ENCODE measurements at regions not wholly inside any gene's neighbourhood (a gene's known extent, or its start where the extent isn't known, plus 50 kb on each side); places are given as distances from the start of the nearest gene placed in this dataset.
"Not testable (repeated sequence)": the region's sequence is repeated elsewhere in the genome, so short reads cannot be mapped to it uniquely, and the experiment has no call there.

- H3K27me3 ChIP-seq (ENCODE audit: control insufficient read depth in 1 of 2, insufficient read depth in 2 of 2, low read length in 2 of 2): no peaks in the 10 kb centered on the region
- H3K9me3 ChIP-seq (ENCODE audit: low read length): no peaks in the 10 kb centered on the region
- H3K36me3 ChIP-seq (ENCODE audit: insufficient read depth, low read length): no peaks in the 10 kb centered on the region
- H3K27ac ChIP-seq (ENCODE audit: low read depth, low read length): no peak overlapping the region
- peaks cover 17% of the 10 kb centered on the region for H3K4me1 ChIP-seq (ENCODE audit: insufficient read depth, low read length)
- no peak overlapping the region for H3K4me3 ChIP-seq (ENCODE audit: low read depth in 1 of 2, low read length in 2 of 2)
- no peak overlapping the region for H3K9ac ChIP-seq (ENCODE audit: low read length)
Measured at GRCh38 chr12:24533716-24534352, 415.1 kb downstream of the BCAT1 start.

- Histone ChIP-seq H3K36me3 (ENCODE audit: insufficient read depth, low read length) (no peaks in the 10 kb centered on the region), H3K9me3 (ENCODE audit: low read length) (no peaks in the 10 kb centered on the region), H3K4me3 (ENCODE audit: low read depth in 1 of 2, low read length in 2 of 2) (no peak overlapping the region), H3K27me3 (ENCODE audit: control insufficient read depth in 1 of 2, insufficient read depth in 2 of 2, low read length in 2 of 2) (no peaks in the 10 kb centered on the region), H3K9ac (ENCODE audit: low read length) (no peak overlapping the region), H3K27ac (ENCODE audit: low read depth, low read length) (no peak overlapping the region), H3K4me1 (ENCODE audit: insufficient read depth, low read length) (peaks cover 16% of the 10 kb centered on the region)
Measured at GRCh38 chr12:24530689-24531088, 418.2 kb downstream of the BCAT1 start.

- H3K4me3 ChIP-seq (ENCODE audit: low read depth in 1 of 2, low read length in 2 of 2): no peak overlapping the region
- no peaks in the 10 kb centered on the region for H3K36me3 ChIP-seq (ENCODE audit: insufficient read depth, low read length)
- no peaks in the 10 kb centered on the region for H3K27me3 ChIP-seq (ENCODE audit: control insufficient read depth in 1 of 2, insufficient read depth in 2 of 2, low read length in 2 of 2)
- H3K27ac ChIP-seq (ENCODE audit: low read depth, low read length): no peak overlapping the region
- H3K9ac ChIP-seq (ENCODE audit: low read length): no peak overlapping the region
- H3K4me1 ChIP-seq (ENCODE audit: insufficient read depth, low read length): peaks cover 6% of the 10 kb centered on the region
- no peaks in the 10 kb centered on the region for H3K9me3 ChIP-seq (ENCODE audit: low read length)
Measured at GRCh38 chr12:24527102-24527501, 421.8 kb downstream of the BCAT1 start.

GRCh38 chr12:24522736-24523135 is 426.2 kb downstream of the BCAT1 start:
- Histone ChIP-seq H3K9ac (ENCODE audit: low read length) (no peak overlapping the region), H3K4me1 (ENCODE audit: insufficient read depth, low read length) (peaks cover 4% of the 10 kb centered on the region), H3K9me3 (ENCODE audit: low read length) (peaks cover 5% of the 10 kb centered on the region), H3K4me3 (ENCODE audit: low read depth in 1 of 2, low read length in 2 of 2) (no peak overlapping the region), H3K27me3 (ENCODE audit: control insufficient read depth in 1 of 2, insufficient read depth in 2 of 2, low read length in 2 of 2) (no peaks in the 10 kb centered on the region), H3K27ac (ENCODE audit: low read depth, low read length) (no peak overlapping the region), H3K36me3 (ENCODE audit: insufficient read depth, low read length) (no peaks in the 10 kb centered on the region)

DNA sequence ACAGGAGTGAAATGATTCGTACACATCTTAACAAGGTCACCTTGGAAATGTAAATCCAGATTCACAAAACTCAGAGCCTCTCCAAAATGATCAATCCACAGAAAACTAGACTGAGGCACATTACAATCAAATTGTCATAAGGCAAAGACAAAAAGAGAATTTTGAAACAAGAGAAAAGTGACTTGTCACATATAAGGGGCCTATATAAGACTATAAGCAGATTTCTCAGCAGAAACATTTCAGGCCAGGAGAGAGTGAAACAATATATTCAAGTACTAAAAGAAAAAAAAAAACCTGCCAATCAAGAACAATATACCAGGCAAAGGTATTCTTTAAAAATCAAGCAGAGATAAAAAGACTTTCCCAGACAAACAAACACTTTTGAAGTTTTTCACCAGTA is 429.1 kb downstream of the BCAT1 start:
- H3K4me3 ChIP-seq (ENCODE audit: low read depth in 1 of 2, low read length in 2 of 2): no peak overlapping the region
- H3K4me1 ChIP-seq (ENCODE audit: insufficient read depth, low read length): no peaks in the 10 kb centered on the region
- H3K36me3 ChIP-seq (ENCODE audit: insufficient read depth, low read length): no peaks in the 10 kb centered on the region
- no peak overlapping the region for H3K27ac ChIP-seq (ENCODE audit: low read depth, low read length)
- H3K27me3 ChIP-seq (ENCODE audit: control insufficient read depth in 1 of 2, insufficient read depth in 2 of 2, low read length in 2 of 2): no peaks in the 10 kb centered on the region
- no peak overlapping the region for H3K9ac ChIP-seq (ENCODE audit: low read length)
- peaks cover 5% of the 10 kb centered on the region for H3K9me3 ChIP-seq (ENCODE audit: low read length)

DNA sequence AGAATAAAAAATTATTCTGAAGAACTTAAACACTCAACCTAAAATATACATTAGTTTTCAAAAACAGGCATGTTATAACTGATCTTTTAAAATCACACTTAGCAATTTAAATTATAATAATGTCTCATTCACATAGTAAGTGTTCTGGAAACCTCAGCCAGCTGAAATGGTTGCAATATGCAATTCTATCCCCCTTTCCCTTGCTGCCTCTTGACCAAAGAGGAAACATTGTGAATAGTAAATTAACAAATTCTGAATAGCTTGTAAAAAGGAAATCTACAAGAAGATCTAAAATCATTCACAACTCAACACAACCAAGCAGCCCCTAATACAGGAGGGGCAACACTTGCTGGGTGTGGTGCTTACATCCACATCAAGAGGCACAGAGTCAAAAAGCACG is 431.9 kb downstream of the BCAT1 start:
- Histone ChIP-seq H3K36me3 (ENCODE audit: insufficient read depth, low read length) (no peaks in the 10 kb centered on the region), H3K27me3 (ENCODE audit: control insufficient read depth in 1 of 2, insufficient read depth in 2 of 2, low read length in 2 of 2) (no peaks in the 10 kb centered on the region), H3K9ac (ENCODE audit: low read length) (no peak overlapping the region), H3K27ac (ENCODE audit: low read depth, low read length) (no peak overlapping the region), H3K9me3 (ENCODE audit: low read length) (peaks cover 5% of the 10 kb centered on the region), H3K4me1 (ENCODE audit: insufficient read depth, low read length) (no peaks in the 10 kb centered on the region), H3K4me3 (ENCODE audit: low read depth in 1 of 2, low read length in 2 of 2) (no peak overlapping the region)

DNA sequence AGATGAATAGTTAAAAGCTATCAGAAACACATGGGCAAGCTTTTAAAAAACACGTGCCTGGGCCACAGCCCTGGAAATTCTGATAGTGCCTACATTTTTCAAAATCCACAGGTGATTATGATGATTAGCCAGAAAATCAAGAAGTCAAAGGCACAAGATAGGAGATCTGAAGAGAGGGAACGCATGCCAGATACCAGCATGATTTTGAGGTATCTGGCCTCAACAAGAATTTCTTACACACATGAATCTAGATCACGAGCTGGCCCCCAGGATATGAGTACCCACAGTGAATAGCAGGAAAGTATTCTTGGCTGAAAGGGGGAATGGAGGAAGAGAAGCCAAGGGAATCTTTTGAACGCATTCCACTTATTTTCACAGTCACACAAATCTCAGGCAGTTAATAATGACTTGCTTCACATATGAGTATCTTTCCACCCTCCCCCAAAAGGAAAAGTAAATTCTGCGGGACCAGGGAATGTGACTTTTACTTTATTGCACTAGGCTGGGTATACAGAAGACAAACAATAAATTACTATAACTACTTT is 438.2 kb downstream of the BCAT1 start:
- H3K4me1 ChIP-seq (ENCODE audit: insufficient read depth, low read length): peaks cover 12% of the 10 kb centered on the region
- H3K36me3 ChIP-seq (ENCODE audit: insufficient read depth, low read length): no peaks in the 10 kb centered on the region
- H3K4me3 ChIP-seq (ENCODE audit: low read depth in 1 of 2, low read length in 2 of 2): no peak overlapping the region
- H3K9ac ChIP-seq (ENCODE audit: low read length): no peak overlapping the region
- H3K27ac ChIP-seq (ENCODE audit: low read depth, low read length): no peak overlapping the region
- H3K9me3 ChIP-seq (ENCODE audit: low read length): no peaks in the 10 kb centered on the region
- no peaks in the 10 kb centered on the region for H3K27me3 ChIP-seq (ENCODE audit: control insufficient read depth in 1 of 2, insufficient read depth in 2 of 2, low read length in 2 of 2)

DNA sequence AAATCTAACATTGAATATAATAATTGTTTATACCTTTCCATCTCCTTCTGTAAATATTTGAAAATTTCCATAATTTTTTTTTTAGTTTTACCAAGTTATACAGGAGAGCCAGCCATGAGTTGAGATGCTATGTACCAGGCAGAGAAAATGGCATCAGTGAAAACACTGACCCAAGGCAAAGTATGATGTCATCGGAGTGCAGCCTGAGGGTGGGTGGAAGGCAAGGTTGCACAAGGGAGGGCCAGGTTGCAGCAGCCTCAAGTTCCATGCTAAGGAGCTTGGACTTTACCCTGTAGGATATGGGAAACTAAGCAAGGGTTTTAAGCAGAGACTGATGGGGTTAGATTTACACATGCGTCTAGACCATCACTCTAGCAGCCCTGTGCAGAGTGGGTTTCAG is 441.1 kb downstream of the BCAT1 start:
- no peaks in the 10 kb centered on the region for H3K9me3 ChIP-seq (ENCODE audit: low read length)
- peaks cover 12% of the 10 kb centered on the region for H3K4me1 ChIP-seq (ENCODE audit: insufficient read depth, low read length)
- H3K4me3 ChIP-seq (ENCODE audit: low read depth in 1 of 2, low read length in 2 of 2): no peak overlapping the region
- H3K9ac ChIP-seq (ENCODE audit: low read length): no peak overlapping the region
- H3K27ac ChIP-seq (ENCODE audit: low read depth, low read length): no peak overlapping the region
- H3K27me3 ChIP-seq (ENCODE audit: control insufficient read depth in 1 of 2, insufficient read depth in 2 of 2, low read length in 2 of 2): no peaks in the 10 kb centered on the region
- H3K36me3 ChIP-seq (ENCODE audit: insufficient read depth, low read length): no peaks in the 10 kb centered on the region

GRCh38 chr12:24505366-24506015 is 443.4 kb downstream of the BCAT1 start:
- H3K4me3 ChIP-seq (ENCODE audit: low read depth in 1 of 2, low read length in 2 of 2): no peak overlapping the region
- peaks cover 11% of the 10 kb centered on the region for H3K4me1 ChIP-seq (ENCODE audit: insufficient read depth, low read length)
- H3K27ac ChIP-seq (ENCODE audit: low read depth, low read length): no peak overlapping the region
- H3K9me3 ChIP-seq (ENCODE audit: low read length): no peaks in the 10 kb centered on the region
- H3K36me3 ChIP-seq (ENCODE audit: insufficient read depth, low read length): no peaks in the 10 kb centered on the region
- no peak overlapping the region for H3K9ac ChIP-seq (ENCODE audit: low read length)
- H3K27me3 ChIP-seq (ENCODE audit: control insufficient read depth in 1 of 2, insufficient read depth in 2 of 2, low read length in 2 of 2): no peaks in the 10 kb centered on the region

GRCh38 chr12:24503477-24503876 is 445.4 kb downstream of the BCAT1 start:
- H3K9ac ChIP-seq (ENCODE audit: low read length): not testable (repeated sequence)
- H3K4me1 ChIP-seq (ENCODE audit: insufficient read depth, low read length): peaks cover 23% of the 10 kb centered on the region

GRCh38 chr12:24500831-24501230 is 448.1 kb downstream of the BCAT1 start:
- H3K27me3 ChIP-seq (ENCODE audit: control insufficient read depth in 1 of 2, insufficient read depth in 2 of 2, low read length in 2 of 2): no peaks in the 10 kb centered on the region
- no peaks in the 10 kb centered on the region for H3K36me3 ChIP-seq (ENCODE audit: insufficient read depth, low read length)
- H3K9ac ChIP-seq (ENCODE audit: low read length): no peak overlapping the region
- H3K4me1 ChIP-seq (ENCODE audit: insufficient read depth, low read length): peaks cover 37% of the 10 kb centered on the region
- H3K9me3 ChIP-seq (ENCODE audit: low read length): no peaks in the 10 kb centered on the region
- peak overlapping the region in 1 of 2 donors; percentile 19 for H3K4me3 ChIP-seq (ENCODE audit: low read depth in 1 of 2, low read length in 2 of 2)
- no peak overlapping the region for H3K27ac ChIP-seq (ENCODE audit: low read depth, low read length)

More at GRCh38 chr12:24503477-24503876, 445.4 kb downstream of the BCAT1 start:
- not testable (repeated sequence) for H3K4me3 ChIP-seq (ENCODE audit: low read depth in 1 of 2, low read length in 2 of 2); H3K36me3 ChIP-seq (ENCODE audit: insufficient read depth, low read length); H3K27ac ChIP-seq (ENCODE audit: low read depth, low read length); H3K27me3 ChIP-seq (ENCODE audit: control insufficient read depth in 1 of 2, insufficient read depth in 2 of 2, low read length in 2 of 2); H3K9me3 ChIP-seq (ENCODE audit: low read length)

DNA sequence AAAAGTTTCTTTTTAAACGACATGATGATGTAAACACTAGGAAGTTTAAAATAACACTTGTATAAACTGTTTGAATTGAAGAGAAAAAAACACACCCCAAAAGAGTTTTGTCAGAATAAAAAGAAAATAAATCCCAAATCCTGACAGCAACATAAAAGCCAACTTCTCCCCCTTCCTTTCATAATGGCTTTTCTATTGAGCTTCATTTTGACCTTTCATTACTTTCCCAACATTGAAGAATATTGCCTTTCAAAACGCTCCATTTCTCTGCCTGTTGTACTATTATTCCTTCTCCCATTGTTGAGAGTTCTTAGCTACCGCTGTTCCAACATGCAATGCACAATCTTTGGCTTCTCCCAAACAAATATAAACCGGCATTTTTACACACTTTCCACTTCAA is 448.5 kb downstream of the BCAT1 start:
- Histone ChIP-seq H3K36me3 (ENCODE audit: insufficient read depth, low read length) (no peaks in the 10 kb centered on the region), H3K27ac (ENCODE audit: low read depth, low read length) (no peak overlapping the region), H3K9me3 (ENCODE audit: low read length) (no peaks in the 10 kb centered on the region), H3K9ac (ENCODE audit: low read length) (no peak overlapping the region), H3K4me3 (ENCODE audit: low read depth in 1 of 2, low read length in 2 of 2) (peak overlapping the region in 1 of 2 donors; percentile 19), H3K27me3 (ENCODE audit: control insufficient read depth in 1 of 2, insufficient read depth in 2 of 2, low read length in 2 of 2) (no peaks in the 10 kb centered on the region), H3K4me1 (ENCODE audit: insufficient read depth, low read length) (peaks cover 40% of the 10 kb centered on the region)
